ENCODE measurements at regions not wholly inside any gene's neighbourhood (a gene's known extent, or its start where the extent isn't known, plus 50 kb on each side); places are given as distances from the start of the nearest gene placed in this dataset.

GRCh38 chr14:87601036-87601435 lies 391.9 kb downstream of the GALC start:
- TF ChIP-seq, protein P1, sequence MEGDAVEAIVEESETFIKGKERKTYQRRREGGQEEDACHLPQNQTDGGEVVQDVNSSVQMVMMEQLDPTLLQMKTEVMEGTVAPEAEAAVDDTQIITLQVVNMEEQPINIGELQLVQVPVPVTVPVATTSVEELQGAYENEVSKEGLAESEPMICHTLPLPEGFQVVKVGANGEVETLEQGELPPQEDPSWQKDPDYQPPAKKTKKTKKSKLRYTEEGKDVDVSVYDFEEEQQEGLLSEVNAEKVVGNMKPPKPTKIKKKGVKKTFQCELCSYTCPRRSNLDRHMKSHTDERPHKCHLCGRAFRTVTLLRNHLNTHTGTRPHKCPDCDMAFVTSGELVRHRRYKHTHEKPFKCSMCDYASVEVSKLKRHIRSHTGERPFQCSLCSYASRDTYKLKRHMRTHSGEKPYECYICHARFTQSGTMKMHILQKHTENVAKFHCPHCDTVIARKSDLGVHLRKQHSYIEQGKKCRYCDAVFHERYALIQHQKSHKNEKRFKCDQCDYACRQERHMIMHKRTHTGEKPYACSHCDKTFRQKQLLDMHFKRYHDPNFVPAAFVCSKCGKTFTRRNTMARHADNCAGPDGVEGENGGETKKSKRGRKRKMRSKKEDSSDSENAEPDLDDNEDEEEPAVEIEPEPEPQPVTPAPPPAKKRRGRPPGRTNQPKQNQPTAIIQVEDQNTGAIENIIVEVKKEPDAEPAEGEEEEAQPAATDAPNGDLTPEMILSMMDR (IDR thresholded peaks at IDR 0.05) = no peak
- TF ChIP-seq POLR2A (IDR thresholded peaks at IDR 0.05) = no peak

Data from right lobe of liver (tissue), 4 donors.